Endothelial cell of hepatic sinusoid (primary cell): ENCODE measurements at regions not wholly inside any gene's neighbourhood (a gene's known extent, or its start where the extent isn't known, plus 50 kb on each side); places are given as distances from the start of the nearest gene placed in this dataset.

Experiments
- in situ Hi-C: cut with HindIII; loops from 2 replicates; pipeline ENCODE4 v1.10.0; 2017; ENCODE audit warnings: low sequenced_read_pairs

- in situ Hi-C loops, result no loop called here
Observed at GRCh38 chr9:30943446-30944224, 1440.8 kb upstream of the ACO1 start.

GRCh38 chr9:30944225-30944569, 1440.2 kb upstream of the ACO1 start:
- in situ Hi-C loops, result no loop called here

GRCh38 chr9:30944741-30945280, 1439.6 kb upstream of the ACO1 start:
- in situ Hi-C loops, result no loop called here

- in situ Hi-C loops, result no loop called here
Observed at GRCh38 chr9:30964332-30964731, 1420.1 kb upstream of the ACO1 start.

- in situ Hi-C loops, result no loop called here
Observed at GRCh38 chr9:30967476-30967875, 1417.0 kb upstream of the ACO1 start.

GRCh38 chr9:30970186-30970585, 1414.3 kb upstream of the ACO1 start:
- in situ Hi-C loops, result no loop called here

GRCh38 chr9:30970812-30971211, 1413.6 kb upstream of the ACO1 start:
- in situ Hi-C loops, result no loop called here

- in situ Hi-C loops, result no loop called here
Observed at GRCh38 chr9:30972654-30973053, 1411.8 kb upstream of the ACO1 start.

- in situ Hi-C loops, result no loop called here
Observed at GRCh38 chr9:30977965-30978364, 1406.5 kb upstream of the ACO1 start.

- in situ Hi-C loops, result loop anchor here (5.0 kb wide), 1 partner anchor 45 kb away; no protein-coding TSS in a partner anchor
Observed at GRCh38 chr9:30982301-30982700, 1402.1 kb upstream of the ACO1 start.

GRCh38 chr9:30995956-30996738, 1388.3 kb upstream of the ACO1 start:
- in situ Hi-C loops, result no loop called here

GRCh38 chr9:30996761-30997160, 1387.7 kb upstream of the ACO1 start:
- in situ Hi-C loops, result no loop called here

- in situ Hi-C loops, result no loop called here
Observed at GRCh38 chr9:30997291-30997690, 1387.2 kb upstream of the ACO1 start.

GRCh38 chr9:31005086-31005665, 1379.3 kb upstream of the ACO1 start:
- in situ Hi-C loops, result no loop called here

GRCh38 chr9:31013371-31013770, 1371.1 kb upstream of the ACO1 start:
- in situ Hi-C loops, result no loop called here

GRCh38 chr9:31023847-31024246, 1360.6 kb upstream of the ACO1 start:
- in situ Hi-C loops, result no loop called here

- in situ Hi-C loops, result no loop called here
Observed at GRCh38 chr9:31027678-31028077, 1356.8 kb upstream of the ACO1 start.

- in situ Hi-C loops, result no loop called here
Observed at GRCh38 chr9:31028137-31028536, 1356.3 kb upstream of the ACO1 start.

- in situ Hi-C loops, result no loop called here
Observed at GRCh38 chr9:31030741-31031202, 1353.7 kb upstream of the ACO1 start.

GRCh38 chr9:31032206-31032605, 1352.2 kb upstream of the ACO1 start:
- in situ Hi-C loops, result no loop called here

- in situ Hi-C loops, result no loop called here
Observed at GRCh38 chr9:31034311-31034710, 1350.1 kb upstream of the ACO1 start.

GRCh38 chr9:31040564-31040963, 1343.9 kb upstream of the ACO1 start:
- in situ Hi-C loops, result no loop called here
